RWPE2 (cell line): ENCODE measurements at regions not wholly inside any gene's neighbourhood (a gene's known extent, or its start where the extent isn't known, plus 50 kb on each side); places are given as distances from the start of the nearest gene placed in this dataset.

Experiments used
- ATAC-seq: fragments of 200-7000 bp; cut with Tn5 transposase; 3 replicates; pipeline ENCODE4 v1.9.1; 2021; ENCODE audit warnings: low read depth
- DNase-seq: peaks from one replicate; pipeline ENCODE4 v3.0.0-alpha.2; 2020; ENCODE audit warnings: low spot score
- H3K27ac ChIP-seq: fragments of 450-650 bp; 2 replicates; pipeline ENCODE4 v1.5.1; 2017; ENCODE audit warnings: mild to moderate bottlenecking; ENCODE audit not compliant: poor library complexity, severe bottlenecking
- H3K27me3 ChIP-seq: fragments of 250-450 bp; sonication (Bioruptor Pico); 2 replicates; pipeline ENCODE4 v1.5.1; 2021; ENCODE audit warnings: mild to moderate bottlenecking, moderate library complexity; ENCODE audit not compliant: insufficient read depth, poor library complexity, severe bottlenecking
- H3K36me3 ChIP-seq: fragments of 250-450 bp; sonication (Bioruptor Pico); 2 replicates; pipeline ENCODE4 v1.5.1; 2020; ENCODE audit warnings: low read depth, mild to moderate bottlenecking, moderate library complexity
- H3K4me1 ChIP-seq: fragments of 250-450 bp; sonication (Bioruptor Pico); 2 replicates; pipeline ENCODE4 v1.5.1; 2021; ENCODE audit warnings: mild to moderate bottlenecking, moderate library complexity; ENCODE audit not compliant: insufficient read depth, poor library complexity, severe bottlenecking
- H3K4me3 ChIP-seq: fragments of 250-450 bp; sonication (Bioruptor Pico); 2 replicates; pipeline ENCODE4 v1.5.1; 2021; ENCODE audit warnings: mild to moderate bottlenecking, moderate library complexity; ENCODE audit not compliant: severe bottlenecking
- H3K9me3 ChIP-seq: fragments of 250-450 bp; sonication (Bioruptor Pico); 2 replicates; pipeline ENCODE4 v1.5.1; 2021; ENCODE audit warnings: mild to moderate bottlenecking, moderate library complexity; ENCODE audit not compliant: severe bottlenecking
- CTCF ChIP-seq: fragments of 450-650 bp; IDR thresholded peaks from one replicate; pipeline ENCODE4 v1.5.1; 2017; ENCODE audit warnings: mild to moderate bottlenecking, moderate library complexity; ENCODE audit not compliant: poor library complexity, severe bottlenecking

GRCh38 chr11:76277298-76278175 is 71.2 kb upstream of the WNT11 start:
- no peak overlapping the region for H3K27ac ChIP-seq
- no peak overlapping the region for H3K4me3 ChIP-seq
- no peak for ATAC-seq
- H3K9me3 ChIP-seq: peaks cover 3% of the 10 kb centered on the region
- no peak for DNase-seq
- TF ChIP-seq CTCF: no peak
- no peaks in the 10 kb centered on the region for H3K27me3 ChIP-seq
- H3K4me1 ChIP-seq: no peaks in the 10 kb centered on the region
- no peaks in the 10 kb centered on the region for H3K36me3 ChIP-seq

GRCh38 chr11:76276781-76277155 is 70.5 kb upstream of the WNT11 start:
- no peak overlapping the region for H3K27ac ChIP-seq
- H3K9me3 ChIP-seq: peaks cover 3% of the 10 kb centered on the region
- ATAC-seq (no peak), DNase-seq (no peak)
- H3K4me3 ChIP-seq: no peak overlapping the region
- H3K36me3 ChIP-seq: no peaks in the 10 kb centered on the region
- no peaks in the 10 kb centered on the region for H3K4me1 ChIP-seq
- no peak for TF ChIP-seq CTCF
- H3K27me3 ChIP-seq: no peaks in the 10 kb centered on the region

- no peak for ATAC-seq
- H3K9me3 ChIP-seq: peaks cover 3% of the 10 kb centered on the region
- H3K4me3 ChIP-seq: no peak overlapping the region
- TF ChIP-seq CTCF: no peak
- no peaks in the 10 kb centered on the region for H3K36me3 ChIP-seq
- no peak overlapping the region for H3K27ac ChIP-seq
- no peaks in the 10 kb centered on the region for H3K27me3 ChIP-seq
- DNase-seq: no peak
- no peaks in the 10 kb centered on the region for H3K4me1 ChIP-seq
Measured at GRCh38 chr11:76276046-76276780, 69.9 kb upstream of the WNT11 start.

GRCh38 chr11:76275446-76275845 is 69.1 kb upstream of the WNT11 start:
- H3K4me1 ChIP-seq: no peaks in the 10 kb centered on the region
- no peak for TF ChIP-seq CTCF
- DNase-seq (no peak), ATAC-seq (no peak)
- H3K36me3 ChIP-seq: no peaks in the 10 kb centered on the region
- H3K9me3 ChIP-seq: peaks cover 3% of the 10 kb centered on the region
- H3K27ac ChIP-seq: no peak overlapping the region
- H3K4me3 ChIP-seq: no peak overlapping the region
- no peaks in the 10 kb centered on the region for H3K27me3 ChIP-seq

GRCh38 chr11:76271068-76271467 is 64.8 kb upstream of the WNT11 start:
- H3K4me1 ChIP-seq: peaks cover 8% of the 10 kb centered on the region
- H3K27me3 ChIP-seq: no peaks in the 10 kb centered on the region
- H3K4me3 ChIP-seq: no peak overlapping the region
- H3K9me3 ChIP-seq: peaks cover 3% of the 10 kb centered on the region
- DNase-seq: no peak
- no peak for TF ChIP-seq CTCF
- no peak for ATAC-seq
- H3K27ac ChIP-seq: no peak overlapping the region
- H3K36me3 ChIP-seq: no peaks in the 10 kb centered on the region
